ENCODE measurements at regions not wholly inside any gene's neighbourhood (a gene's known extent, or its start where the extent isn't known, plus 50 kb on each side); places are given as distances from the start of the nearest gene placed in this dataset.

- H3K9me3 ChIP-seq (replicated peaks in 1 of 2; ENCODE audit: control insufficient read depth in 1 of 2, insufficient read depth in 1 of 2, low read length in 2 of 2): no peaks in the 10 kb centered on the region
- H4K20me1 ChIP-seq (ENCODE audit: insufficient read depth, low read length): no peaks in the 10 kb centered on the region
- DNase-seq: no peak
- no peaks in the 10 kb centered on the region for H3K79me2 ChIP-seq (ENCODE audit: insufficient read depth, low read length)
- no peaks in the 10 kb centered on the region for H3K36me3 Mint-ChIP-seq
- no peak overlapping the region for H3K27ac Mint-ChIP-seq
- H3K36me3 ChIP-seq (replicated peaks in 1 of 2; ENCODE audit: control insufficient read depth in 1 of 2, insufficient read depth in 2 of 2, low read length in 2 of 2): no peaks in the 10 kb centered on the region
- no peaks in the 10 kb centered on the region for H3K4me1 ChIP-seq (ENCODE audit: control insufficient read depth in 1 of 2, insufficient read depth in 2 of 2, low read length in 2 of 2)
- 100% methylated on average over 1 of the region's 5 CpGs for WGBS (ENCODE audit: insufficient coverage)
- intact Hi-C loops (cut with micrococcal nuclease): no loop called here
- no peak overlapping the region for H3K4me3 Mint-ChIP-seq
- no peak overlapping the region for H3K9ac ChIP-seq (ENCODE audit: insufficient read depth, low read length, poor library complexity, severe bottlenecking)
- no peak overlapping the region for H2AFZ ChIP-seq (ENCODE audit: insufficient read depth, low read depth, low read length, poor library complexity, severe bottlenecking)
- peaks cover 4% of the 10 kb centered on the region for H3K4me1 Mint-ChIP-seq
- peaks cover 0 to 1% (median 0%) of the 10 kb centered on the region in 7 donors for H3K9me3 Mint-ChIP-seq
- H3K27ac ChIP-seq (ENCODE audit: low read depth in 1 of 2, low read length in 2 of 2): no peak overlapping the region
- H3K4me3 ChIP-seq (replicated peaks in 1 of 3; ENCODE audit: low read depth in 2 of 3, low read length in 3 of 3): no peak overlapping the region
- H3K27me3 ChIP-seq (ENCODE audit: control insufficient read depth in 2 of 2, insufficient read depth in 2 of 2, low read length in 2 of 2): no peaks in the 10 kb centered on the region
- no peak for TF ChIP-seq CTCF (IDR thresholded peaks at IDR 0.05)
- H3K4me2 ChIP-seq (replicated peaks; ENCODE audit: extremely low read depth, low read length, poor library complexity, severe bottlenecking): no peak overlapping the region
- peaks cover 1 to 3% (median 1%) of the 10 kb centered on the region in 3 donors for H3K27me3 Mint-ChIP-seq (ENCODE audit: low read depth in 3 of 3)
These were observed 522.8 kb downstream of the LMO4 start for GRCh38 chr1:87851490-87851889.

GRCh38 chr1:87852410-87853161 lies 523.9 kb downstream of the LMO4 start:
- no peaks in the 10 kb centered on the region for H3K27me3 ChIP-seq (ENCODE audit: control insufficient read depth in 2 of 2, insufficient read depth in 2 of 2, low read length in 2 of 2)
- TF ChIP-seq CTCF (IDR thresholded peaks at IDR 0.05): no peak
- WGBS (ENCODE audit: insufficient coverage): 100% methylated on average over 2 of the region's 4 CpGs
- H3K9me3 ChIP-seq (replicated peaks in 1 of 2; ENCODE audit: control insufficient read depth in 1 of 2, insufficient read depth in 1 of 2, low read length in 2 of 2): no peaks in the 10 kb centered on the region
- H3K4me3 ChIP-seq (replicated peaks in 1 of 3; ENCODE audit: low read depth in 2 of 3, low read length in 3 of 3): no peak overlapping the region
- peaks cover 4% of the 10 kb centered on the region for H3K4me1 Mint-ChIP-seq
- H3K9ac ChIP-seq (ENCODE audit: insufficient read depth, low read length, poor library complexity, severe bottlenecking): no peak overlapping the region
- no peaks in the 10 kb centered on the region for H3K4me1 ChIP-seq (ENCODE audit: control insufficient read depth in 1 of 2, insufficient read depth in 2 of 2, low read length in 2 of 2)
- no peaks in the 10 kb centered on the region for H3K36me3 ChIP-seq (replicated peaks in 1 of 2; ENCODE audit: control insufficient read depth in 1 of 2, insufficient read depth in 2 of 2, low read length in 2 of 2)
- no peaks in the 10 kb centered on the region for H3K79me2 ChIP-seq (ENCODE audit: insufficient read depth, low read length)
- DNase-seq: no peak
- H2AFZ ChIP-seq (ENCODE audit: insufficient read depth, low read depth, low read length, poor library complexity, severe bottlenecking): no peak overlapping the region
- H3K9me3 Mint-ChIP-seq: peaks cover 0 to 1% (median 0%) of the 10 kb centered on the region in 7 donors
- intact Hi-C loops (cut with micrococcal nuclease): no loop called here
- no peaks in the 10 kb centered on the region for H3K36me3 Mint-ChIP-seq
- no peak overlapping the region for H3K27ac Mint-ChIP-seq
- H3K27me3 Mint-ChIP-seq (ENCODE audit: low read depth in 3 of 3): peaks cover 0 to 1% (median 0%) of the 10 kb centered on the region in 3 donors
- H4K20me1 ChIP-seq (ENCODE audit: insufficient read depth, low read length): no peaks in the 10 kb centered on the region
- H3K4me3 Mint-ChIP-seq: no peak overlapping the region
- H3K4me2 ChIP-seq (replicated peaks; ENCODE audit: extremely low read depth, low read length, poor library complexity, severe bottlenecking): no peak overlapping the region
- no peak overlapping the region for H3K27ac ChIP-seq (ENCODE audit: low read depth in 1 of 2, low read length in 2 of 2)

All from CD14-positive monocyte (primary cell).